C4-2B (cell line): ENCODE measurements at regions not wholly inside any gene's neighbourhood (a gene's known extent, or its start where the extent isn't known, plus 50 kb on each side); places are given as distances from the start of the nearest gene placed in this dataset.

Experiments
- H3K27ac ChIP-seq: fragments of 450-650 bp; 2 replicates; pipeline ENCODE4 v1.5.1; 2017
- ZFX ChIP-seq: fragments of 450-650 bp; IDR thresholded peaks from 2 replicates; pipeline ENCODE4 v1.6.1; 2017
- TF ChIP-seq, protein P1 (sequence below): fragments of 450-650 bp; conservative IDR thresholded peaks from 2 replicates; pipeline ENCODE4 v1.5.1; 2017; ENCODE audit warnings: mild to moderate bottlenecking

DNA sequence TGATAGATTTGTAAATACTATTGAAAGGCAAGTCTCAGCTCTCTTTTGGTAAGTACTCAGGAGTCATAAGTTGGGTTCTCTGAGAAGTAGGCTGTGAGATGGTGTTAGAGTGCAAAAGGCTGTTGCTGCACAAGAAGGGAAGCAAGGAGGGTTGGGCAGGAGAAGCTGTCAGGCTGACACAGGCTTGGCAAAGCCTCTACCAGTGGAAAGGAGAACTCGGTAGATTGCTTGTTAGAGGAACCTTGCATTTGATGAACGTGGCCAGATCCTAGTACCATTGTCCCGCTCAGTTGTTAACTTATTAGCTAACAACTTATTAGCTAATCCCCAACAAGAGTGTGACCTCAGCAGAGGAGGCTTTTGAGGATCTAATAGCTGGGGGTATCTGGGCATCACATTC is 449.3 kb upstream of the BOD1L1 start:
- H3K27ac ChIP-seq, result no peak overlapping the region
- TF ChIP-seq, protein P1, sequence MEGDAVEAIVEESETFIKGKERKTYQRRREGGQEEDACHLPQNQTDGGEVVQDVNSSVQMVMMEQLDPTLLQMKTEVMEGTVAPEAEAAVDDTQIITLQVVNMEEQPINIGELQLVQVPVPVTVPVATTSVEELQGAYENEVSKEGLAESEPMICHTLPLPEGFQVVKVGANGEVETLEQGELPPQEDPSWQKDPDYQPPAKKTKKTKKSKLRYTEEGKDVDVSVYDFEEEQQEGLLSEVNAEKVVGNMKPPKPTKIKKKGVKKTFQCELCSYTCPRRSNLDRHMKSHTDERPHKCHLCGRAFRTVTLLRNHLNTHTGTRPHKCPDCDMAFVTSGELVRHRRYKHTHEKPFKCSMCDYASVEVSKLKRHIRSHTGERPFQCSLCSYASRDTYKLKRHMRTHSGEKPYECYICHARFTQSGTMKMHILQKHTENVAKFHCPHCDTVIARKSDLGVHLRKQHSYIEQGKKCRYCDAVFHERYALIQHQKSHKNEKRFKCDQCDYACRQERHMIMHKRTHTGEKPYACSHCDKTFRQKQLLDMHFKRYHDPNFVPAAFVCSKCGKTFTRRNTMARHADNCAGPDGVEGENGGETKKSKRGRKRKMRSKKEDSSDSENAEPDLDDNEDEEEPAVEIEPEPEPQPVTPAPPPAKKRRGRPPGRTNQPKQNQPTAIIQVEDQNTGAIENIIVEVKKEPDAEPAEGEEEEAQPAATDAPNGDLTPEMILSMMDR, result no peak
- no peak for TF ChIP-seq ZFX

DNA sequence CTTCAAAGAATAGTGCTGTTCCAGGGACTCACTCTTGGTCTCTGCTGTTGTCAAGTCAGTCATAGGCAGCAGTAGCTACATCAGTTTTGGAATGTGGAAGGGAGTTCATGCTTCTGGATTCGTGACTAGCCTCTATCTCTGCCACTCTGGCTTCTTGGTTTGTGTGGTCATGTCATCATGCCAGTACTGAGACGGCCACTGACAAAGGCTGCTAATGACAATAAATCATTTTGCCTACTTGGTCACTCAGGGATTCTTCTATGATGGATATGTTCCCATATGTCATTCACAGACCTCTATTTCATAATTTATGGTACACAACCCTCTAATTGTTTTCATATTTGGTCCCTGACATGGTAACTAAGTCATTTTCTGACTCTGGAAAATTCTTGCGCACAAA is 450.8 kb upstream of the BOD1L1 start:
- TF ChIP-seq, protein P1, result no peak
- no peak for TF ChIP-seq ZFX
- H3K27ac ChIP-seq, result no peak overlapping the region

DNA sequence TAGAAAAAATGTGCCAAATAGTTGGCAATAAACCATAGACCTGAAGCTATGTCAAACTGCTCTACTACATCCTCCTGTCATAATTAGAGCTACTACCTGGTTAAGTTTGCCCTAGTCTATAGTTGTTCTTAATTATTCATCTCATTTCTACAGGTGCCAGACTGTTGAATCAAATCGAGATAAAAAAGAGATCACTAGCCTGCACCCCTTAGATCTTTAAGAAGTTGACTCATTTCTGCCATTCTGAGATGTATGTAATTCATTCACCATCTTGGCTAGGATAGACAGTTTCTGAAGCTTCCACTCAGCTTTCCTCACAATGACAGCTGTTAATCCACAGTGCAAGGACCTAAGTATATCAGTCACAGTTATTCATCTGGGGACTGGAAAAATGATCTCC is 452.1 kb upstream of the BOD1L1 start:
- TF ChIP-seq ZFX, result no peak
- TF ChIP-seq, protein P1, result no peak
- no peak overlapping the region for H3K27ac ChIP-seq

DNA sequence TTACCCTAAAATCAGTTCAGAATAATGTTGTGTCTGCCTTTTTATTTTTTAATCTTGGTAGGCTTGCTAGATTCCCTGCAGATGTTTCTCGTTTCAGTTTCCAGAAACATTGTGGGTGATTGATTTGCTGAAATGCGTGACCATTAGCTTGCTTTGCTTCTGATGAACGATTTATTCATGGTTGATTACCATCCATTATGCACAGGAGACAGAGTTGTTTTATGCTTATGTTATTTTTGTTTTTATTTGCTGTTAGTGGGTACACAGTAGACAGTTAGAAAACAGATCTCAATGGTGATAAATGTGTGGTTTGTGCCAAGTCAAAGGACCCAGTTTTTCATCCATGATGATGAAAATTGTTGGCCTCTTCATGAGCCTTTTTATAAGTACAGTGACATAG is 455.6 kb upstream of the BOD1L1 start:
- TF ChIP-seq ZFX, result no peak
- TF ChIP-seq, protein P1, result no peak
- no peak overlapping the region for H3K27ac ChIP-seq

DNA sequence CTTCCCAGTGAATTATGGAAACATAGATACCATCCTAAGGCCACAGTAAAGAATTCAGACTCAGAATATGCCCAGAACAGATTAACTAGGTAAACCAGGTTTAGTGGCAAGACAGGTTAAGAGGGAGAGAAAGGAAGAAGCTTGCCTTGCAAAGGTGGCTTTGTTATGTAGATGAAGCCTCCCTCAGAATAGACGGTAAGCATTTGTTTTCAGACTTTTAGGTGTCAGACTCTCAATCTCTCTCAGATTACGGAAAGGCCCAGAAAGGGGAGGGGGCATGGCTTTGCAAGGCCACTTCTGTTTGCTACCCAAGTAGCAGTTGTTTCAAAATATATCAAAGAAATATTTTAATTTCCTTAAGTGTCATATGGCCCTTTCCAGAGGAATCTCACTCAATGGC is 457.1 kb upstream of the BOD1L1 start:
- H3K27ac ChIP-seq, result no peak overlapping the region
- no peak for TF ChIP-seq ZFX
- TF ChIP-seq, protein P1, result no peak

DNA sequence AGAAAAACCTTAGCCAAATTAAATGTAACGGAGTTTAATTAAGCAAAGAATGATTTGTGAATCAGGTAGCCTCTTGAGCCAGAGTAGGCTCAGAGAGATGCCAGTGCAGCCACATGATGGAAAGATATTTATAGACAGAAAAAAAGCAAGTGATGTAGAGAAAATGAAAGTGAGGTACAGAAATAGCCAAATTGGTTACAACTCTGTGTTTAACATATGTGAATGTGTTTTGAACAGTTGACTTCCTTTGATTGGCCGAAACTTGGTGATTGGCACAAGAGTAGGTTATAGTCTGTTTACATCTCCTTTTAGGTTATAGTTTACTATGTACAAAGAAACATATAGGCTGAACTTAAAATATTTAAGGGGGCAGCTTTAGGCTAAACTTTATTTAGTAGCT is 459.9 kb upstream of the BOD1L1 start:
- TF ChIP-seq, protein P1, result no peak
- TF ChIP-seq ZFX, result no peak
- no peak overlapping the region for H3K27ac ChIP-seq

DNA sequence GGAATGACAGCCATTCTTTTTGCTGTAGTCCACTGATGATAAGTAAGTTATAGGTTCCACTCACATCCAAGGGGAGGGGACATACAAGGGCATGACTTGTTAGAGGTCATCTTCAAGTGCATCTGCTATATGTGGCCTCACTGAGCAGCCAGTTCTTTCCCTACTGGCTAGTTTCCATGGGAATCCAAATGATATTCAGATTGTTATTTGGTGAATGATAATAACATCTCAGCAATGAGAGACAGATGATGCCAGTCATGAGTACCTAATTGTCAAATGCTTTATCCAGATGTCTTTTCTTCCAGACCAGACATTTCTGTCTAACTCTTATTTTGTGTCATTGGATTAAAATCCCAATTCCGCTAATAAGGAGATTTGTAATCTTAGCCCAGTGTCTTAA is 460.4 kb upstream of the BOD1L1 start:
- no peak for TF ChIP-seq ZFX
- TF ChIP-seq, protein P1, result no peak

More for the DNA sequence above, 460.4 kb upstream of the BOD1L1 start:
- H3K27ac ChIP-seq, result no peak overlapping the region
